ENCODE measurements at regions not wholly inside any gene's neighbourhood (a gene's known extent, or its start where the extent isn't known, plus 50 kb on each side); places are given as distances from the start of the nearest gene placed in this dataset.

DNA sequence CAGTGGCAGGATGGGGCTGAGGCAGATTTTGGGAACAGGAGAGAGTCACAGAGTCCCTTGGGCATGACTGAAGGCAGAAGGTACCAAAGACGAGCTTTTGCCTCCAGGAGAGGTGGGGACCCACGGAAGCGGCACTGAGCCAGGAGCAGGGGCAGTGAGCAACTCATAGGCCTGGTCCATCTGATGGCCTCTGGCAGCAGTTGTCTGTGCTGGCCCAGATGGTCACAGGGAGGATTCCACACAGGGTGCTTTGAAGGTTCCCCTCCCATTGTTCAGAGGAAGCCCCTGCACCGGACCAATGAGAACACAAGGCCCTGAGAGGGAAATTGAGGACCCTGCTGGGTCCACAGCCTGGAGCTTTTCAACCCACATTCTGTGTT lies 360.3 kb upstream of the TNRC6C start:
- Histone ChIP-seq H2BK120ac (replicated peaks; ENCODE audit: low read depth, low read length) (no peak overlapping the region), H3K18ac (ENCODE audit: extremely low read depth, low read length) (no peak overlapping the region; the same call in 1 of the 2 replicates), H3K56ac (replicated peaks; ENCODE audit: insufficient read length, low read depth, low read length) (no peak overlapping the region), H3K23me2 (ENCODE audit: low read depth, low read length) (no peaks in the 10 kb centered on the region), H3K27me3 (replicated peaks in 1 of 4; ENCODE audit: control insufficient read depth in 3 of 4, extremely low read depth in 1 of 4, insufficient read depth in 3 of 4, low read length in 3 of 4) (no peaks in the 10 kb centered on the region; a peak in 2 of 7 replicates), H3K4me1 (replicated peaks in 1 of 4; ENCODE audit: control insufficient read depth in 3 of 4, insufficient read depth in 4 of 4, low read length in 3 of 4) (no peaks in the 10 kb centered on the region; a peak in 1 of 7 replicates), H2BK15ac (ENCODE audit: low read length) (no peak overlapping the region), H4K20me1 (replicated peaks in 1 of 2; ENCODE audit: control insufficient read depth in 1 of 2, insufficient read depth in 2 of 2, low read length in 2 of 2) (no peaks in the 10 kb centered on the region), H4K8ac (ENCODE audit: extremely low read depth, insufficient read depth, low read length) (no peak overlapping the region), H3K36me3 (ENCODE audit: control insufficient read depth in 2 of 4, insufficient read depth in 4 of 4, low read length in 3 of 4) (no peaks in the 10 kb centered on the region), H3K23ac (ENCODE audit: insufficient read length) (no peak overlapping the region), H4K5ac (ENCODE audit: insufficient read length, low read depth, low read length) (no peak overlapping the region), H2BK5ac (ENCODE audit: low read depth, low read length) (no peak overlapping the region), H3K4me2 (ENCODE audit: insufficient read depth in 1 of 2, low read depth in 2 of 2, low read length in 2 of 2) (no peak overlapping the region), H3K27ac (ENCODE audit: low read depth, low read length) (no peak overlapping the region), H2AK5ac (ENCODE audit: low read depth, low read length) (no peak overlapping the region), H3K4me3 (ENCODE audit: extremely low read depth in 1 of 4, insufficient read depth in 2 of 4, low read depth in 3 of 4, low read length in 4 of 4) (no peak overlapping the region), H4K91ac (replicated peaks; ENCODE audit: insufficient read length, low read length) (no peak overlapping the region), H2BK20ac (ENCODE audit: low read length) (no peak overlapping the region), H2BK12ac (ENCODE audit: low read depth, low read length) (no peak overlapping the region), H3K9me3 (ENCODE audit: insufficient read depth in 2 of 2, low read depth in 1 of 2, low read length in 1 of 2) (no peaks in the 10 kb centered on the region), H3K79me1 (ENCODE audit: low read depth, low read length) (no peaks in the 10 kb centered on the region), H3K4ac (replicated peaks; ENCODE audit: insufficient read length, low read depth, low read length) (no peak overlapping the region), H3K79me2 (ENCODE audit: control insufficient read depth in 1 of 2, insufficient read depth in 2 of 2, low read length in 2 of 2) (no peaks in the 10 kb centered on the region), H3K14ac (ENCODE audit: insufficient read length) (no peak overlapping the region), H2AFZ (ENCODE audit: low read length) (no peak overlapping the region), H3K9ac (replicated peaks in 1 of 4; ENCODE audit: extremely low read depth in 1 of 4, low read depth in 3 of 4, low read length in 3 of 4) (no peak overlapping the region)
- WGBS, 2 experiments (ENCODE audit: extremely low coverage in 1 of 2, insufficient coverage in 1 of 2, insufficient read length in 1 of 2, insufficient replicate concordance in 2 of 2, low coverage in 1 of 2, low lambda C conversion rate in 2 of 2, missing lambda C conversion rate in 1 of 2) = 90% methylated on average over 4 of the region's 4 CpGs; no CpG with 5 or more reads in 1 of the 2 experiments
- ChIA-PET POLR2A (ENCODE audit: partially characterized antibody) (no interaction called here), CTCF (ENCODE audit: partially characterized antibody) (interaction anchor here (0.9 to 3.9 kb wide), 6 partner anchors 9 to 56 kb away, joined by 3 to 28 read pairs (median 5); no protein-coding TSS in a partner anchor)
- DNase-seq (ENCODE audit: low read depth in 1 of 2, low spot score in 2 of 2) = no peak
- no peak for TF ChIP-seq SAP30 (IDR thresholded peaks at IDR 0.05; ENCODE audit: insufficient read depth, insufficient replicate concordance, low read length)
- FAIRE-seq = no peak
